ENCODE measurements at regions not wholly inside any gene's neighbourhood (a gene's known extent, or its start where the extent isn't known, plus 50 kb on each side); places are given as distances from the start of the nearest gene placed in this dataset.
"Not testable (repeated sequence)": the region's sequence is repeated elsewhere in the genome, so short reads cannot be mapped to it uniquely, and the experiment has no call there.

GRCh38 chr7:114812570-114812969 lies 109.3 kb upstream of the MDFIC start:
- no peak for DNase-seq

DNA sequence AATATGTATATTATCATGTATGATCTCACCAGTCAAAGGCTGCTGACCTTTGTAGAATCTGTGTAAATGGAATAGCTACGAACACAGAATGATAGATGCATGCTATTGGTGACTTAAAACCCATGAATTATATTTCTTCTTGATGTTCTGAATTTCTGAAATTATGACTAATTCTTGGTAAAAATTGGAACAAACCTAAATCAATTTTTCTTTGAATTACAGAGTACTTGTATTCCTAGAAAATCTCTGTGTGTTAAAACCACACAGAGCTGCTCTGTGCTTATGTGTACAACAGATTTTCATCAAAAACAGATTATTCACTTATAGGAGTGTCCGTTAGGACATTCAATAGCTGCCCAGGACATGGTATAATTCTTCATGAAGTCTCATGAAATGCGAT lies 108.3 kb upstream of the MDFIC start:
- DNase-seq: no peak

DNA sequence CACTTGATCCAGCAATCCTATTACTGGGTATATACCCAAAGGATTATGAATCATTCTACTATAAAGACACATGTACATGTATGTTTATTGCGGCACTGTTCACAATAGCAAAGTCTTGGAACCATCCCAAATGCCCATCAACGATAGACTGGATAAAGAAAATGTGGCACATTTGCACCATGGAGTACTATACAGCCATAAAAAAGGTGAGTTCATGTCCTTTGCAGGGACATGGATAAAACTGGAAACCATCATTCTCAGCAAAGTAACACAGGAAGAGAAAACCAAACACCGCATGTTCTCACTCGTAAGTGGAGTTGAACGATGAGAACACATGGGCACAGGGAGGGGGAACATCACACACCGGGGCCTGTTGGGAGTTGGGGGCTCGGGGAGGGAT lies 104.9 kb upstream of the MDFIC start:
- DNase-seq: not testable (repeated sequence)

DNA sequence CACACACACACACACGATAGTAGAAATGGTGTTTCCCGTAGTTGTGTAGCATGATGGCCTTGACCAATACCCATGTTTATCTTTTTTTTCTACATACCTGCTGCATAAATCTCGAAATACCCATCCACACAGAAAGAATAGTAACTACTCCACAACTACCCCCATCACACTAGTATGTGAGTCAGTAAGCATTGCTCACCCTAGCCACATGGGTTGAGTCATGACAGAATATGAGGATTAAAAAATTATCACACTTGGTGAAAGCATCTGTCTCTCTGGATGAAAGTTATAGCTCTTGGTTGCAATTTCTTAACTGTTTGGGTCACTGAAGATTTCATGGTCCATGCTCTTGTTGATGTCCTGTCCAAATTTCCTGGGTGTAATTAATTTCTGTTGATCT lies 103.4 kb upstream of the MDFIC start:
- DNase-seq: peak; percentile 87

- peak; percentile 98 for DNase-seq
These were observed 102.1 kb upstream of the MDFIC start for GRCh38 chr7:114819616-114820362.

- DNase-seq: peak; percentile 79
These were observed 100.6 kb upstream of the MDFIC start for GRCh38 chr7:114821030-114821900.

DNA sequence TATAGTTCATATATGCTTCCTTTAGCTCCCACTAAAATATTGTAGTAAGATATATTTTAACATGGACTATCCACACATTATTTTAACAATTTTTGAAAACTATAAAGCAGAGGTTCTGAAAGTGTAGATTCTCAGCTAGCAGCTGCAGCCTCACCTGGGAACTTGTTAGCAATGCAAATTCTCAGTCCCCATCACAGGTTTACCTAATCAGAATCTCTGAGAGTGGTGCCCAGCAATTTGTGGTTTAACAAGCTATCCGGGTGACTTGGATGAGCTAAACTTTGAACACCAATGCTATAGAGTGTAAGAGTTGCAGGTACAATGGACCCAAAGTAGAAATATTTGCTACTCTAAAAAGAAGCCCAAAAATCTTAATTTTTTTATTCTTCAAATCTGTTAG lies 99.8 kb upstream of the MDFIC start:
- DNase-seq: no peak

GRCh38 chr7:114822844-114823243 lies 99.0 kb upstream of the MDFIC start:
- DNase-seq: no peak

DNA sequence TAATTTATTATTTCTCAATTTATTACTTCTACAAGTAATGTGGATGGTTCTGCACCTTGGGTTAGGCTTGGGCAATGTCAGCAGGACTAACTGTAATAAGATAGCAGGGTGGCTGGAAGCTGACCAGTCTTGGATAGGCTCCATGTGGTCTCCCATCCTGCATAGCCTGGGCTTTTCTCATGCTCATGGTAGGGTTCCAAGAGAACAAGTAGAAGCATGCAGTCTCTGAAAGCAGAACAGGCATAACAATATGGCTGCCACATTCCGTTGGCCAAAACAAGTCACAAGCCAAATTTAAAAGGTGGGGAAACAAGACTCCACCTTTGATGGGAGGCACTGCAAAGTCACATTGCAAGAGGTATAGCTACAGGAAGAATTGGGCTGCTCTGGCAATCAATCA lies 98.6 kb upstream of the MDFIC start:
- peak; percentile 9 for DNase-seq

GRCh38 chr7:114825423-114825951 lies 96.4 kb upstream of the MDFIC start:
- no peak for DNase-seq

GRCh38 chr7:114830952-114831351 lies 90.9 kb upstream of the MDFIC start:
- DNase-seq: no peak

GRCh38 chr7:114832906-114833595 lies 88.8 kb upstream of the MDFIC start:
- no peak for DNase-seq

GRCh38 chr7:114835303-114835702 lies 86.6 kb upstream of the MDFIC start:
- no peak for DNase-seq

DNA sequence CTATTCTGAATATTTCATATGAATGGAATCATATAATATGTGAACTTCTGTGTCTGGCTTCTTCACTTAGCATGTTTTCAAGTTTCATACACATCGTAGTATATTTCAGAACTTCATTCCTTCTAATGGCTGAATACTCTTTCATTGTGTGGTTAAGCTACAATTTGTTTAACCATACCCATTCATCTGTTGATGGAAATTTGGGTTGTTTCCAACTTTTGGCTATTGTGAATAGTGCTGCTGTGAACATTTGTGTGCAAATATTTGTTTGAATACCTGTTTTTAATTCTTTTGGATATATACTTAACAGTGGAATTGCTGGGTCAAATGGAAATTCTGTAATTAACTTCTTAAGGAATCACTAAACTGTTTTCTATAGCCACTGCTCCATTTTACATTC lies 86.0 kb upstream of the MDFIC start:
- no peak for DNase-seq

DNA sequence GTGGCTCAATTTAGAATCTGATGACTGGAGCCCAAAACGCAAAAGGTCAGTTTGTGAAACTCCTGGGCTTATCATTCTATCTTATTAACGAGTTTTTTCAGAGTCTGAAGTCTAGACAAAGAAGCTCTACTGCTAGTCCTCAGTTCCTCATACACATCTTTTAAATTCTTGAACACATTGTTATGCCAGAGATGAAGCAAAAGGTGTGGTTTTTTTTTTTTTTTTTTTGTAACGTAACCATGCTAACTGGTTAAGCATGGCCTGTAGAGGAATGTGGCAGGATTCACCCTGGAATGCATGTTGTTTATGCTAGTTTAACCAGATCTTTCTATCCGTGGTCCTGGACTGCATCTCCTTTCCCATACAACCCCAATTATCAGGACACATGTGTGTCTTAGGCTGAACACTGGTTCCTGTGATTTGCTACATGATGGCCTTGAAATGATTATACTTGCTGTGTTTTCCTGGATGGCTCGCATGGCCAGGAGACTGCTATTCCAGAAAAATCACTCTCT lies 79.3 kb upstream of the MDFIC start:
- DNase-seq: peak; percentile 37

DNA sequence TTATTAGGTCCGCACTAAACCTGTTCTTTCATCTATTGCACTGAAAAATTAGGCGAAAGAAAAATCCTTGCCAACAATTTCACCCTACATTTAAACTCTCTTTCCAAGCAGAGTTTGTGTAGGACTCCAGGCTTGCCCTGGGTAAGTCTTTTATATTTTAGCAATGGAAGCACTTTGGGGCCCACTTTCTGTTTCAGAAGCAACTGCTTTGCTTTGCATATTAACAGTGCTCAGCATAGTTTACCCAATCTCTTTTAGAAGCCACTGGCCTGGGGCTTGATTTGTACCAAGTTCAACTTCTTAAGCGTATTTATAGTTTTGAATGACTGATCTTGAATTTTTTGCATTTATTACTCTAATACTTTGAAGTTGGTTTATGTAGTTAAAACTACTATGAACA lies 78.8 kb upstream of the MDFIC start:
- no peak for DNase-seq

- peak; percentile 50 for DNase-seq
These were observed 70.4 kb upstream of the MDFIC start for GRCh38 chr7:114851406-114852061.

GRCh38 chr7:114852293-114852692 lies 69.6 kb upstream of the MDFIC start:
- DNase-seq: no peak

DNA sequence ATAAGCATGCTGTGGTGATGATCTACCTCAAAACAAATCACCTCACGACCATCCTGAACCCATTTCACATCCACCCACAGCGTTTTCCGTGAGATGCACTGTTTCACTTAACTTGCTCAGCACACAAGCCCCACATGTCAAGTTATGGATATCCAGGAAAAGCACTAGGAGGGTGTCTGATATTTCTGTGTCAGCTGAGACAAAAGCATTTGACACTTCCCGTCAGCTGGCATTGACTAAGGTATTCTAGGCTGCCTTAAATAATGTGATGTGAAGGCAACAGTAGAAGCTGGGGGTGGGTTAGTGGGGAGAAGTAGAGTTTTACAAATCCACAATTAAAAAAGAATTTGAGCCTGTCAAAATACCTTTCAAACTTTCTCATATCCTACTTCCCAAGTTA lies 68.7 kb upstream of the MDFIC start:
- DNase-seq: no peak

DNA sequence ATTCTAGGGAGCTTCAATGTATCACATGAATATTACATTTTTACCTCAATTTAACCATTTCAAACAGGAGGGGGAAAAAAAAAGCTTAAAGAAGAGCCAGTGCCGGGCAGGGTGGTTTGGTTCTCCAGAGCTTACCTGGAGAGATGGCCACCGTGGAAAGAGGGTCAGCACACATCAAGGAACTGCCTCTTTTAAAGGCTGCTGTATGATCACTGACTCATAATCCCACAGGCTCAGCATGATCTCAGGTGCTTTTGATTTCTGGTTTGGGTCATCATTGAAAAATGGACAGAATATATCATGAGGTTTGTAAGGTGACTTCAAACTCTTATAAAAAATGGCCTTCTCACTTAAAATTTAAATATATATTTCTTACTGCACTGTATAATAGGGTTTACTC lies 67.5 kb upstream of the MDFIC start:
- no peak for DNase-seq

GRCh38 chr7:114856625-114857024 lies 65.3 kb upstream of the MDFIC start:
- peak; percentile 69 for DNase-seq

DNA sequence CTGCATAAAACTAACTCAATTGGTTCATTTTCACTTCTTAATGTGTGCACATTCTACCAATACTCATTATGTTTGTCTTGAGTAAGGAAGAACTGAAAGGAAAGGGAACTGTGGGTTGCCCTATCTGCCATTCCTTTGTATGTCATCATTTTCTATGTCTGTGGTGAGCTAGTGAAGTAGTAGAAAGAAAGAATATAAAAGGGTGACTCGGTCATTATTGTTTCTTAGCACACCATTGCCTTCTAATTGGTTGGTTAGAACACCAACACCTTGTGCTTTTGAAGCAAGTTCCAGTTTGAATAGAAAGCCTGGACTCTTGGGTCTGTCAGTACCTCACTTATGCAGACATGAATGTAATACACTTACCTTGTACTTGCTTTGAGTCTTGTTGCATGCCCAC lies 64.3 kb upstream of the MDFIC start:
- no peak for DNase-seq

DNA sequence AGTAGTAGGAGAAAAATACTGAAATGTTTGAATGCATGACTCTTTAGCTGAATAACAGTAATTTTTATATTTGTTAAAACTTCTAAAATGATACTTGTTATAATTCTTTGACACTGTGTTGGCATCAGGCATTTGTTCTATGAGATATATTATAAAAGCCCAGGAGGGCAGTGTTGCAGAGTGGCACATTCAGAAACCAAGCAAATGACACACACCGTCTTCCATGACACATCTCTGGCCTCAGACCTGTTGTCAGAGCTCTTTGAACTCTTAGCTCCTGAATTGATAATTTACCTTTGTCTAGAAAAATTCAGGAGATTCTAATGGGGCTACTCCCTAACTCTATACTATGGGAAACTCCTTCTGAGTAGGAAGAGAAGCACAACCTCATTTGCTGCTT lies 62.4 kb upstream of the MDFIC start:
- no peak for DNase-seq
